ENCODE measurements at regions not wholly inside any gene's neighbourhood (a gene's known extent, or its start where the extent isn't known, plus 50 kb on each side); places are given as distances from the start of the nearest gene placed in this dataset.

DNA sequence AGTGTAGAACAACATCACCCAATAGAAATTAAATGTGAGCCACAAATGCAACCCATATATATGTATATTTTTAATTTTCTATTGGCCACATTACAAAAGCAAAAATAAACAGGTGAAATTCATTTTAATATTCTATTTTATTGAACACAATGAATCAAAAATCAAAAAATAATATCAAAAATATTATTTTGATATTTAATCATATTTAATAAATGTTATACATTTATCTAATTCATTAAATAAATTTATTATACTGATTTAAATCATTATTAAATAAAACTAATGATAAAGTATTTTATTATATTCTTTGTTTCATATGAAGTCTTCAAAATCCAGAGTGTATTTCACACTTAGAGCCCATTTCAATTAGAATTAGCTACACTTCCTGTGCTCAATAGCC, 98.4 kb upstream of the MANEA start:
- TF ChIP-seq, protein P1, sequence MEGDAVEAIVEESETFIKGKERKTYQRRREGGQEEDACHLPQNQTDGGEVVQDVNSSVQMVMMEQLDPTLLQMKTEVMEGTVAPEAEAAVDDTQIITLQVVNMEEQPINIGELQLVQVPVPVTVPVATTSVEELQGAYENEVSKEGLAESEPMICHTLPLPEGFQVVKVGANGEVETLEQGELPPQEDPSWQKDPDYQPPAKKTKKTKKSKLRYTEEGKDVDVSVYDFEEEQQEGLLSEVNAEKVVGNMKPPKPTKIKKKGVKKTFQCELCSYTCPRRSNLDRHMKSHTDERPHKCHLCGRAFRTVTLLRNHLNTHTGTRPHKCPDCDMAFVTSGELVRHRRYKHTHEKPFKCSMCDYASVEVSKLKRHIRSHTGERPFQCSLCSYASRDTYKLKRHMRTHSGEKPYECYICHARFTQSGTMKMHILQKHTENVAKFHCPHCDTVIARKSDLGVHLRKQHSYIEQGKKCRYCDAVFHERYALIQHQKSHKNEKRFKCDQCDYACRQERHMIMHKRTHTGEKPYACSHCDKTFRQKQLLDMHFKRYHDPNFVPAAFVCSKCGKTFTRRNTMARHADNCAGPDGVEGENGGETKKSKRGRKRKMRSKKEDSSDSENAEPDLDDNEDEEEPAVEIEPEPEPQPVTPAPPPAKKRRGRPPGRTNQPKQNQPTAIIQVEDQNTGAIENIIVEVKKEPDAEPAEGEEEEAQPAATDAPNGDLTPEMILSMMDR (IDR thresholded peaks at IDR 0.05), result no peak
- TF ChIP-seq POLR2A (IDR thresholded peaks at IDR 0.05), result no peak

Data from heart left ventricle (tissue), 13 donors.